ENCODE measurements at regions not wholly inside any gene's neighbourhood (a gene's known extent, or its start where the extent isn't known, plus 50 kb on each side); places are given as distances from the start of the nearest gene placed in this dataset.

DNA sequence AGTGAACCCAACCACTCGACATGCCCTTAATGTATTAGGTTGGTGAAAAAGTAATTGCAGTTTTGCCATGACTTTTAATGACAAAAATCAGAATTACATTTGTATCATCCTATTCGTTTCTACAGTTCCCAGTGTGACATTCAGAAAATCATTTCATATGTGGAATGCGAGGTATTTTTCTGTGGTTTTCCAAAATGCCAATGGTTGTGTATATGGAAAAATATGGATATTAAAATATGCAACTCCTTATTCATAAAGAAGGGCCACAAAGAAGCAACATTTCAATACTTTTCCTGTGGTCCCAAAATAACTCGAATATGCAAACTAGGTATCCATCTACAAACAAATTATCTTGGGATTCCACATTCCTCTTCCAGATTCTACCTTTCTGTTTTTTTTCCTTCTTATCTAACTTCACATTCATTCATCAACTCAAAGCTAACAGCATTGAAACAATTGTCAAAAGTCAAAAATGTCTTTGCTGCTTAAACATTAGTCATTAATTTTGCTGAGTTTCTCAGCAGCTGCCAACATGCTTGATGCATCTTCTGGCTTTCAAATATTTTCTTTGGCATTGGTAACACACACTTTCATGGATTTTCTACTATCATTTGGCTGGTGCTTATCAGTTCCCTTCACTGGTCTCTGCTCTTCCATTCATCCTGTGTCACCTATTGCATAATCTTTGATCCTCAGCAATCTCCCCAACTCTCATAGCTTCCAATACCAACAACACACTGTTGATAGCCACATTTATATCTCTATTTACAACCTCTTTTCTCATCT lies 1445.4 kb downstream of the EFNB2 start (continued):
- TF ChIP-seq ZNF331 (CRISPR knock-in tag; IDR thresholded peaks at IDR 0.05; ENCODE audit: low read depth): no peak

DNA sequence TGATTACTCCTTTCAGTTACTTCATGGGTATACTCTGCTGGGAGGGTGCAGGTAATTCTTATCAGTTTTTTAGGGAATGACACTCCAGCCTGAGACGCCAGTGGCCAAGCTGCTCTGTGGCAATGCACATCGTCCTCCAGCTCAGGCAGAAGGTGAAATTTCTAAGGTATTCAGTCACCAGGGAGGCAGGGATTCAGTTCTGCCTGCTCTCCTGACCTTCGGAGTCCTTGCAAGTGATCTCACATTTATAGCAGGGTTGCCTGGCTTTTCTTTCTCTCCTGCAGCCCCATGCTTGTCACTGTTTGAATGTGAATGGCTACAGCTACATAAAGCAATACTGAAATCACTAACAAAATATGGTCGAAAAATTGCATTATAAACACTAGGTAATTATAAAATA lies 1447.5 kb downstream of the EFNB2 start:
- no peaks in the 10 kb centered on the region for H3K27me3 Mint-ChIP-seq (ENCODE audit: insufficient read depth, low read depth, poor library complexity)

More for the DNA sequence above, 1447.5 kb downstream of the EFNB2 start:
- H3K36me3 ChIP-seq (ENCODE audit: insufficient read depth): no peaks in the 10 kb centered on the region
- no peaks in the 10 kb centered on the region for H3F3A ChIP-seq (replicated peaks; ENCODE audit: low read depth)
- Mint-ChIP-seq H3K36me3 (ENCODE audit: low read depth) (no peaks in the 10 kb centered on the region), H3K4me3 (no peak overlapping the region), H3K9me3 (no peaks in the 10 kb centered on the region), H3K4me1 (peaks cover 15% of the 10 kb centered on the region), H3K27ac (peak overlapping the region; percentile 89)
- no peak overlapping the region for H3K27ac ChIP-seq (ENCODE audit: low read depth)
- ATAC-seq (peak; percentile 92), DNase-seq (ENCODE audit: low spot score) (peak; percentile 39)
- no peaks in the 10 kb centered on the region for H4K20me1 ChIP-seq (replicated peaks; ENCODE audit: insufficient read depth)
- H3K27me3 ChIP-seq (ENCODE audit: insufficient read depth): no peaks in the 10 kb centered on the region
- H3K4me3 ChIP-seq: no peak overlapping the region
- no peaks in the 10 kb centered on the region; the same call in 1 of the 2 replicates for H3K9me2 ChIP-seq (ENCODE audit: insufficient read depth)
- no peak overlapping the region for H3K4me2 ChIP-seq
- no peaks in the 10 kb centered on the region; the same call in none of the 2 replicates for H3K4me1 ChIP-seq (ENCODE audit: insufficient read depth)
- TF ChIP-seq EZH2 (IDR thresholded peaks at IDR 0.05; ENCODE audit: low read depth, unreplicated experiment) (no peak), POLR2AphosphoS5 (IDR thresholded peaks at IDR 0.05; ENCODE audit: low read depth) (no peak), CREB1 (CRISPR knock-in tag; IDR thresholded peaks at IDR 0.05; ENCODE audit: low read depth) (no peak), JUNB (IDR thresholded peaks at IDR 0.05; ENCODE audit: unreplicated experiment) (no peak), ZNF331 (CRISPR knock-in tag; IDR thresholded peaks at IDR 0.05; ENCODE audit: low read depth) (no peak)
- TF ChIP-seq, protein P1, sequence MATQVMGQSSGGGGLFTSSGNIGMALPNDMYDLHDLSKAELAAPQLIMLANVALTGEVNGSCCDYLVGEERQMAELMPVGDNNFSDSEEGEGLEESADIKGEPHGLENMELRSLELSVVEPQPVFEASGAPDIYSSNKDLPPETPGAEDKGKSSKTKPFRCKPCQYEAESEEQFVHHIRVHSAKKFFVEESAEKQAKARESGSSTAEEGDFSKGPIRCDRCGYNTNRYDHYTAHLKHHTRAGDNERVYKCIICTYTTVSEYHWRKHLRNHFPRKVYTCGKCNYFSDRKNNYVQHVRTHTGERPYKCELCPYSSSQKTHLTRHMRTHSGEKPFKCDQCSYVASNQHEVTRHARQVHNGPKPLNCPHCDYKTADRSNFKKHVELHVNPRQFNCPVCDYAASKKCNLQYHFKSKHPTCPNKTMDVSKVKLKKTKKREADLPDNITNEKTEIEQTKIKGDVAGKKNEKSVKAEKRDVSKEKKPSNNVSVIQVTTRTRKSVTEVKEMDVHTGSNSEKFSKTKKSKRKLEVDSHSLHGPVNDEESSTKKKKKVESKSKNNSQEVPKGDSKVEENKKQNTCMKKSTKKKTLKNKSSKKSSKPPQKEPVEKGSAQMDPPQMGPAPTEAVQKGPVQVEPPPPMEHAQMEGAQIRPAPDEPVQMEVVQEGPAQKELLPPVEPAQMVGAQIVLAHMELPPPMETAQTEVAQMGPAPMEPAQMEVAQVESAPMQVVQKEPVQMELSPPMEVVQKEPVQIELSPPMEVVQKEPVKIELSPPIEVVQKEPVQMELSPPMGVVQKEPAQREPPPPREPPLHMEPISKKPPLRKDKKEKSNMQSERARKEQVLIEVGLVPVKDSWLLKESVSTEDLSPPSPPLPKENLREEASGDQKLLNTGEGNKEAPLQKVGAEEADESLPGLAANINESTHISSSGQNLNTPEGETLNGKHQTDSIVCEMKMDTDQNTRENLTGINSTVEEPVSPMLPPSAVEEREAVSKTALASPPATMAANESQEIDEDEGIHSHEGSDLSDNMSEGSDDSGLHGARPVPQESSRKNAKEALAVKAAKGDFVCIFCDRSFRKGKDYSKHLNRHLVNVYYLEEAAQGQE (IDR thresholded peaks at IDR 0.05; ENCODE audit: unreplicated experiment): no peak
- TF ChIP-seq, protein P2, sequence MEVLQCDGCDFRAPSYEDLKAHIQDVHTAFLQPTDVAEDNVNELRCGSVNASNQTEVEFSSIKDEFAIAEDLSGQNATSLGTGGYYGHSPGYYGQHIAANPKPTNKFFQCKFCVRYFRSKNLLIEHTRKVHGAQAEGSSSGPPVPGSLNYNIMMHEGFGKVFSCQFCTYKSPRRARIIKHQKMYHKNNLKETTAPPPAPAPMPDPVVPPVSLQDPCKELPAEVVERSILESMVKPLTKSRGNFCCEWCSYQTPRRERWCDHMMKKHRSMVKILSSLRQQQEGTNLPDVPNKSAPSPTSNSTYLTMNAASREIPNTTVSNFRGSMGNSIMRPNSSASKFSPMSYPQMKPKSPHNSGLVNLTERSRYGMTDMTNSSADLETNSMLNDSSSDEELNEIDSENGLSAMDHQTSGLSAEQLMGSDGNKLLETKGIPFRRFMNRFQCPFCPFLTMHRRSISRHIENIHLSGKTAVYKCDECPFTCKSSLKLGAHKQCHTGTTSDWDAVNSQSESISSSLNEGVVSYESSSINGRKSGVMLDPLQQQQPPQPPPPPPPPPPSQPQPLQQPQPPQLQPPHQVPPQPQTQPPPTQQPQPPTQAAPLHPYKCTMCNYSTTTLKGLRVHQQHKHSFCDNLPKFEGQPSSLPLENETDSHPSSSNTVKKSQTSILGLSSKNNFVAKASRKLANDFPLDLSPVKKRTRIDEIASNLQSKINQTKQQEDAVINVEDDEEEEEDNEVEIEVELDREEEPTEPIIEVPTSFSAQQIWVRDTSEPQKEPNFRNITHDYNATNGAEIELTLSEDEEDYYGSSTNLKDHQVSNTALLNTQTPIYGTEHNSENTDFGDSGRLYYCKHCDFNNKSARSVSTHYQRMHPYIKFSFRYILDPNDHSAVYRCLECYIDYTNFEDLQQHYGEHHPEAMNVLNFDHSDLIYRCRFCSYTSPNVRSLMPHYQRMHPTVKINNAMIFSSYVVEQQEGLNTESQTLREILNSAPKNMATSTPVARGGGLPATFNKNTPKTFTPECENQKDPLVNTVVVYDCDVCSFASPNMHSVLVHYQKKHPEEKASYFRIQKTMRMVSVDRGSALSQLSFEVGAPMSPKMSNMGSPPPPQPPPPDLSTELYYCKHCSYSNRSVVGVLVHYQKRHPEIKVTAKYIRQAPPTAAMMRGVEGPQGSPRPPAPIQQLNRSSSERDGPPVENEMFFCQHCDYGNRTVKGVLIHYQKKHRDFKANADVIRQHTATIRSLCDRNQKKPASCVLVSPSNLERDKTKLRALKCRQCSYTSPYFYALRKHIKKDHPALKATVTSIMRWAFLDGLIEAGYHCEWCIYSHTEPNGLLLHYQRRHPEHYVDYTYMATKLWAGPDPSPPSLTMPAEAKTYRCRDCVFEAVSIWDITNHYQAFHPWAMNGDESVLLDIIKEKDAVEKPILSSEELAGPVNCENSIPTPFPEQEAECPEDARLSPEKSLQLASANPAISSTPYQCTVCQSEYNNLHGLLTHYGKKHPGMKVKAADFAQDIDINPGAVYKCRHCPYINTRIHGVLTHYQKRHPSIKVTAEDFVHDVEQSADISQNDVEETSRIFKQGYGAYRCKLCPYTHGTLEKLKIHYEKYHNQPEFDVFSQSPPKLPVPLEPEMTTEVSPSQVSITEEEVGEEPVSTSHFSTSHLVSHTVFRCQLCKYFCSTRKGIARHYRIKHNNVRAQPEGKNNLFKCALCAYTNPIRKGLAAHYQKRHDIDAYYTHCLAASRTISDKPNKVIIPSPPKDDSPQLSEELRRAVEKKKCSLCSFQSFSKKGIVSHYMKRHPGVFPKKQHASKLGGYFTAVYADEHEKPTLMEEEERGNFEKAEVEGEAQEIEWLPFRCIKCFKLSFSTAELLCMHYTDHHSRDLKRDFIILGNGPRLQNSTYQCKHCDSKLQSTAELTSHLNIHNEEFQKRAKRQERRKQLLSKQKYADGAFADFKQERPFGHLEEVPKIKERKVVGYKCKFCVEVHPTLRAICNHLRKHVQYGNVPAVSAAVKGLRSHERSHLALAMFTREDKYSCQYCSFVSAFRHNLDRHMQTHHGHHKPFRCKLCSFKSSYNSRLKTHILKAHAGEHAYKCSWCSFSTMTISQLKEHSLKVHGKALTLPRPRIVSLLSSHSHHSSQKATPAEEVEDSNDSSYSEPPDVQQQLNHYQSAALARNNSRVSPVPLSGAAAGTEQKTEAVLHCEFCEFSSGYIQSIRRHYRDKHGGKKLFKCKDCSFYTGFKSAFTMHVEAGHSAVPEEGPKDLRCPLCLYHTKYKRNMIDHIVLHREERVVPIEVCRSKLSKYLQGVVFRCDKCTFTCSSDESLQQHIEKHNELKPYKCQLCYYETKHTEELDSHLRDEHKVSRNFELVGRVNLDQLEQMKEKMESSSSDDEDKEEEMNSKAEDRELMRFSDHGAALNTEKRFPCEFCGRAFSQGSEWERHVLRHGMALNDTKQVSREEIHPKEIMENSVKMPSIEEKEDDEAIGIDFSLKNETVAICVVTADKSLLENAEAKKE (CRISPR knock-in tag; IDR thresholded peaks at IDR 0.05): no peak
- peak overlapping the region; percentile 70; the same call in 1 of the 2 replicates for H2AFZ ChIP-seq
- H3K79me2 ChIP-seq (replicated peaks; ENCODE audit: insufficient read depth): no peaks in the 10 kb centered on the region

All from GM23338 (cell line).